Activated naive CD4-positive, alpha-beta T cell treated with anti-CD3 and anti-CD28 coated beads, Interleukin-2, amount 50 U/mL, for 24 hours (primary cell): ENCODE measurements at regions not wholly inside any gene's neighbourhood (a gene's known extent, or its start where the extent isn't known, plus 50 kb on each side); places are given as distances from the start of the nearest gene placed in this dataset.

Experiments
- H3K27ac Mint-ChIP-seq: one replicate; pipeline ENCODE4 v1.8.0; 2021; ENCODE audit warnings: mild to moderate bottlenecking, mixed read lengths
- H3K27me3 Mint-ChIP-seq: one replicate; pipeline ENCODE4 v1.8.0; 2021; ENCODE audit warnings: mixed read lengths
- H3K36me3 Mint-ChIP-seq: one replicate; pipeline ENCODE4 v1.8.0; 2021; ENCODE audit warnings: mixed read lengths
- H3K4me1 Mint-ChIP-seq: one replicate; pipeline ENCODE4 v1.8.0; 2021; ENCODE audit warnings: mixed read lengths
- H3K4me3 Mint-ChIP-seq: one replicate; pipeline ENCODE4 v1.8.0; 2021; ENCODE audit warnings: mild to moderate bottlenecking, mixed read lengths
- H3K9me3 Mint-ChIP-seq: one replicate; pipeline ENCODE4 v1.8.0; 2021; ENCODE audit warnings: mixed read lengths

- no peak overlapping the region for H3K27ac Mint-ChIP-seq
- H3K4me3 Mint-ChIP-seq = no peak overlapping the region
- no peaks in the 10 kb centered on the region for H3K9me3 Mint-ChIP-seq
- no peaks in the 10 kb centered on the region for H3K36me3 Mint-ChIP-seq
- H3K4me1 Mint-ChIP-seq = no peaks in the 10 kb centered on the region
- no peaks in the 10 kb centered on the region for H3K27me3 Mint-ChIP-seq
Measured at GRCh38 chr14:43249591-43249990, 1257.5 kb downstream of the FSCB start.

GRCh38 chr14:43249116-43249515 is 1258.0 kb downstream of the FSCB start:
- Mint-ChIP-seq H3K9me3 (no peaks in the 10 kb centered on the region), H3K4me1 (no peaks in the 10 kb centered on the region), H3K27me3 (no peaks in the 10 kb centered on the region), H3K36me3 (no peaks in the 10 kb centered on the region), H3K4me3 (no peak overlapping the region), H3K27ac (no peak overlapping the region)

DNA sequence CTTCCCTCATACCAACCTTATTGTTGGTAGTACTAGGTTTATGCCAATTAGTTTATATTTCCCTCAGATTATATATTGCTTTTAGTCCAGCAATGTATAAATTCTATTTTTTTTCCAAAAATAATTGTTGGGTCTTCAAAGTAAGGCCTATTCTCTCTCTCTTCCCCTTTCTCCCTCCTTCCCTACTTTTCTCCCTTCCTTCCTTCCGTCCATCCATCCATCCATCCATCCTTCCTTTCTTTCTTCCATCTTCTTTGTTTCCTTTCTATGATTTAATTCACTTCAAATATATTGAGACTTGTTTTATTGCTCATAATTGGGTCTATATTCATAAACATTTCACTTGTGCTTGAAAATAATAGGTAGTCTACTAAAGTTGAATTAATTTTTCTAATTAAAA is 1259.2 kb downstream of the FSCB start:
- Mint-ChIP-seq H3K4me1 (no peaks in the 10 kb centered on the region), H3K27ac (no peak overlapping the region), H3K4me3 (no peak overlapping the region), H3K27me3 (no peaks in the 10 kb centered on the region), H3K36me3 (no peaks in the 10 kb centered on the region), H3K9me3 (no peaks in the 10 kb centered on the region)

GRCh38 chr14:43244142-43244625 is 1262.9 kb downstream of the FSCB start:
- H3K4me3 Mint-ChIP-seq = no peak overlapping the region
- H3K9me3 Mint-ChIP-seq = no peaks in the 10 kb centered on the region
- no peaks in the 10 kb centered on the region for H3K36me3 Mint-ChIP-seq
- no peaks in the 10 kb centered on the region for H3K27me3 Mint-ChIP-seq
- H3K27ac Mint-ChIP-seq = no peak overlapping the region
- H3K4me1 Mint-ChIP-seq = no peaks in the 10 kb centered on the region

DNA sequence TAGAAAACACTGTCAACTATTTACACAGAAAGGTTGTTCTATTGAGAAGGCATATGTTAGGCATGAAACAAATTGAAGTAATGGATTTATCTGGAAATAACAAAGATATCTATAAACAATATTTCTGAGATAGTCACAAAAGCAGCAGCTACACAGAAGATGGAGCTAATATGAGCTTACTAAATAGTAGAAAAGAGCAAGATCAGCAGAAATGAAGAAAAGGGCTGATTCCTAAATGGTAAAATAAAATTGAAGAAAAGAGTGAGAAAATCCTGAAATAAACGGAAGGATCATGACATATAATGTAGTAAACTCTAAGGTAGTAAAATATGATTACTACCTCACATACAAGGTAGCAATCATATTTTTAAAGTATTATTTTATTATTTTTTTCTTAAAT is 1263.9 kb downstream of the FSCB start:
- H3K27ac Mint-ChIP-seq = no peak overlapping the region
- no peak overlapping the region for H3K4me3 Mint-ChIP-seq
- H3K27me3 Mint-ChIP-seq = no peaks in the 10 kb centered on the region
- no peaks in the 10 kb centered on the region for H3K9me3 Mint-ChIP-seq
- H3K36me3 Mint-ChIP-seq = no peaks in the 10 kb centered on the region
- H3K4me1 Mint-ChIP-seq = no peaks in the 10 kb centered on the region

GRCh38 chr14:43232261-43232660 is 1274.8 kb downstream of the FSCB start:
- H3K27me3 Mint-ChIP-seq = no peaks in the 10 kb centered on the region
- no peak overlapping the region for H3K4me3 Mint-ChIP-seq
- no peaks in the 10 kb centered on the region for H3K36me3 Mint-ChIP-seq
- no peaks in the 10 kb centered on the region for H3K9me3 Mint-ChIP-seq
- no peaks in the 10 kb centered on the region for H3K4me1 Mint-ChIP-seq
- H3K27ac Mint-ChIP-seq = no peak overlapping the region

DNA sequence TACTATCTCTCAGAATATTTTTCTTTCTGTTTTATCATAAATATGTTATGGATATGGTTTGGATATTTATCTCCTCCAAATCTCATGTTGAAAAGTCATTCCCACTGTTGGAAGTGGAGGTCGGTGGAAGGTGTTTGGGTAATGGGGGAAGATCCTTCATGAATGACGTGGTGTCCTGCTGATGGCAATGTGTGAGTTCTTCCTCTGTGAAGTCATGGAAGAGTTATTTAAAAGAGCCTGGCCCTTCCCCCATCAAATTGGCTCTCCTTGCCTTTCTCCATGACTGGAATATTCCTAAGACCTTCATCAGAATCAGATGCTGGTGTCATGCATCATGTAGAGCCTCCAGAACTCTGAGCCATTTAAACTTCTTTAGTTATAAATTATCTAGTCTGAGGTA is 1291.6 kb downstream of the FSCB start:
- no peak overlapping the region for H3K27ac Mint-ChIP-seq
- no peaks in the 10 kb centered on the region for H3K36me3 Mint-ChIP-seq
- no peak overlapping the region for H3K4me3 Mint-ChIP-seq
- H3K27me3 Mint-ChIP-seq = no peaks in the 10 kb centered on the region
- H3K9me3 Mint-ChIP-seq = peaks cover 13% of the 10 kb centered on the region
- no peaks in the 10 kb centered on the region for H3K4me1 Mint-ChIP-seq

DNA sequence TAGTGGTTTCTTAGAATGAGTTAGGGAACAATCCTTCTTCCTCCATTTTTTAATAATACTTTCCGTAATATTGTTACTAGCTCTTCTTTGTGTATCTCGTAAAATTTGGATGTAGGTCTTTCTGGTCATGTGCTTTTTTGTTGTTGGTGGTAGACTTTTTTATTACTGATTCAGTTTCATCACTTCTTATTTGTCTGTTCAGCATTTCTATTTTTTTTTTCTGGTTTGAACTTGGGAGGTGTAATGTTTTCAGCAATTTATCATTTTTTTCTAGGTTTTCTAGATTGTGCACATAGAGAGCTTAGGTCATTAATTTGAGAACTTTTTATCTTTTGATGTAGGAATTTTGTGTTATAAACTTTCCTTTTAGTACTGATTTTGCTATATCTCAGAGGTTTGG is 1299.9 kb downstream of the FSCB start:
- Mint-ChIP-seq H3K36me3 (no peaks in the 10 kb centered on the region), H3K9me3 (no peaks in the 10 kb centered on the region), H3K4me3 (no peak overlapping the region), H3K4me1 (no peaks in the 10 kb centered on the region), H3K27ac (no peak overlapping the region), H3K27me3 (no peaks in the 10 kb centered on the region)

GRCh38 chr14:43204816-43205215 is 1302.3 kb downstream of the FSCB start:
- H3K36me3 Mint-ChIP-seq = no peaks in the 10 kb centered on the region
- H3K4me3 Mint-ChIP-seq = no peak overlapping the region
- H3K9me3 Mint-ChIP-seq = peaks cover 5% of the 10 kb centered on the region
- H3K4me1 Mint-ChIP-seq = no peaks in the 10 kb centered on the region
- no peak overlapping the region for H3K27ac Mint-ChIP-seq
- H3K27me3 Mint-ChIP-seq = no peaks in the 10 kb centered on the region

DNA sequence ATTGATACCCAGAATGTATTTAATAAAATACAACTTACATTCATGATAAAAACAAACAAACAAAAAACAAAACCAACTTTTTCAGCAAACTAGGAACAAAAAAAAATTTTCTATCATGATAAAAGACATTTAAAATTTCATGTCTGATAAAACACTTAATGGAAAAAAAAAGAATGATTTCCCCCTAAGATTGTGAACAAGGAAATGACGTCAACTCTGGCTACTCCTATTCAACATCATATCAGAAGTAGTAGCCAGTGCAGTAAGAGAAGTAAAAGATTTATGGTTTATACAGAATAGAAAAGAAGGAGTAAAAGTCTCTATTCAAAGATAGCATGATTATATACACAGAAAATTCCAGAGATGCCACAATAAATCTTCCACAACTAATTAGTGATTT is 1306.6 kb downstream of the FSCB start:
- H3K9me3 Mint-ChIP-seq = peaks cover 5% of the 10 kb centered on the region
- no peaks in the 10 kb centered on the region for H3K27me3 Mint-ChIP-seq
- H3K27ac Mint-ChIP-seq = no peak overlapping the region
- no peaks in the 10 kb centered on the region for H3K4me1 Mint-ChIP-seq
- no peak overlapping the region for H3K4me3 Mint-ChIP-seq
- no peaks in the 10 kb centered on the region for H3K36me3 Mint-ChIP-seq

- H3K4me3 Mint-ChIP-seq = no peak overlapping the region
- peaks cover 5% of the 10 kb centered on the region for H3K9me3 Mint-ChIP-seq
- no peaks in the 10 kb centered on the region for H3K27me3 Mint-ChIP-seq
- no peaks in the 10 kb centered on the region for H3K4me1 Mint-ChIP-seq
- H3K27ac Mint-ChIP-seq = no peak overlapping the region
- no peaks in the 10 kb centered on the region for H3K36me3 Mint-ChIP-seq
Measured at GRCh38 chr14:43198465-43198864, 1308.6 kb downstream of the FSCB start.

GRCh38 chr14:43184540-43184939 is 1322.5 kb downstream of the FSCB start:
- Mint-ChIP-seq H3K27me3 (no peaks in the 10 kb centered on the region), H3K27ac (no peak overlapping the region), H3K4me1 (no peaks in the 10 kb centered on the region), H3K9me3 (no peaks in the 10 kb centered on the region), H3K4me3 (no peak overlapping the region), H3K36me3 (no peaks in the 10 kb centered on the region)

DNA sequence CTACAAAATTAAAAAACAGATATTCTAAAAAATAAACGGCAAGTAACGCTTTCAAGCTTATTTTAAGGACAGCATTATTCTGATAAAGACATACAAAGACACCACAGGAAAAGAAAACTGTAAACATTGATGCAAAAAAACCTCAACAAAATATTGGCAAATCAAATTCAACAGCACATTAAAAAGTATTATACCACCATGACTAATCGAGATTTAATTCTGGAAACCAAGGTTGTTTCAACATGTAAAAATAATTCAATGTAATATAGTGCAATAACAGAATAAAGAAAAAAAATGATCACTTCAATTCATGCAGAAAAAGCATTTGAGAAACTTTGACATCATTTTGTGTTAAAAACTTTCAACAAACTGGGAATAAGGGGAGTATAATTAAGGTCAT is 1323.2 kb downstream of the FSCB start:
- H3K36me3 Mint-ChIP-seq = no peaks in the 10 kb centered on the region
- no peak overlapping the region for H3K27ac Mint-ChIP-seq

DNA sequence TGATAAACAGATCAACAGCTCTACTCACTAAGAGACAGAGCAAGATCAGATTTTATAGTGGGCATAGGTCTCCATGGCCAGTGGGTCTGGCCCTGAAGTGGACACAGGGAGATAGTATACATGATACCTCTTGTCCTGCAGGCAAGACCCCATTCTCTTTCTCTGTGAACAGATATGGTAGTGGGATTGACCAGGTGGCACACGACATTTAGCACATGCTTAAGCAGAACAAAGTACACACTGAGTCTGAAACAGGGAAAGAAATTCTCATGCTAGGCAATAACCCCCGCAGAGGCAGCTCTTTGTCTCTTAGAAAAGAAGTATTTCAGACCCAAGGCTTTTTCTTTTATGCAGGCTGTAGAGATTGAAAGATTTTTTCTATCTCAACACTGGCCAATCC is 1331.2 kb downstream of the FSCB start:
- no peak overlapping the region for H3K4me3 Mint-ChIP-seq
- no peaks in the 10 kb centered on the region for H3K4me1 Mint-ChIP-seq
- no peaks in the 10 kb centered on the region for H3K9me3 Mint-ChIP-seq
- H3K27ac Mint-ChIP-seq = no peak overlapping the region
- H3K36me3 Mint-ChIP-seq = no peaks in the 10 kb centered on the region
- H3K27me3 Mint-ChIP-seq = no peaks in the 10 kb centered on the region

More for the DNA sequence above, 1323.2 kb downstream of the FSCB start:
- Mint-ChIP-seq H3K27me3 (no peaks in the 10 kb centered on the region), H3K9me3 (no peaks in the 10 kb centered on the region), H3K4me3 (no peak overlapping the region), H3K4me1 (no peaks in the 10 kb centered on the region)

DNA sequence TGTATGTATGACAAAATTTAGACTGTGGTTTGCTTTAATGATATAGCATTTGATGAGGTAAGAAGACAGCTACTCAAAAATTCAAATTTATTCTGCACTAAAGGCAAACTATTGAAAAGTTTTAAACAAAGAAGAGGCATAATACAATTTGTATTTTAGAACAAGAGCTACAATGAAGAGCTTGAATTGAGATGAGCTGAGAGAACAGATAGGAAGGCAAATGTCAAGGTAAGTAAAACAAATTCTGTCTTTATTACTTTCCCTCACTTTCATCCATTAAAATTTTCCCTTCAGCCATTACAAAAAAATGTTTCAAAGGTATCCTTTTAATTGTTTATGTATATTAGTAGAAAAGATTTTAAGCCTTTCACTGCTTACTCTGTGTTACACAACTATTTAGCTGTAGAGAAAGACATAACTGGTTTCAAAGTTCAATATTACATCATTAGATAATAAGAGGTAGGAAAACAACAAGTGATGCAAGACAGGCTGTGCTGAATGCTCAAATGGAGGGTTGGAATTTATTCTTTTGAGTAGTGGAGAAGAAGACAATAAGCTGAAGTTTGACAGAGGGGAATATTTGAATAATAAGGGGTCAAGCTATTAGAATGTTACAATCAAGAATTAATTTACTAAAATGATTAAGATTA is 1334.1 kb downstream of the FSCB start:
- H3K36me3 Mint-ChIP-seq = no peaks in the 10 kb centered on the region
- no peak overlapping the region for H3K27ac Mint-ChIP-seq
- H3K27me3 Mint-ChIP-seq = no peaks in the 10 kb centered on the region
- H3K4me1 Mint-ChIP-seq = no peaks in the 10 kb centered on the region
- H3K4me3 Mint-ChIP-seq = no peak overlapping the region
- H3K9me3 Mint-ChIP-seq = no peaks in the 10 kb centered on the region

DNA sequence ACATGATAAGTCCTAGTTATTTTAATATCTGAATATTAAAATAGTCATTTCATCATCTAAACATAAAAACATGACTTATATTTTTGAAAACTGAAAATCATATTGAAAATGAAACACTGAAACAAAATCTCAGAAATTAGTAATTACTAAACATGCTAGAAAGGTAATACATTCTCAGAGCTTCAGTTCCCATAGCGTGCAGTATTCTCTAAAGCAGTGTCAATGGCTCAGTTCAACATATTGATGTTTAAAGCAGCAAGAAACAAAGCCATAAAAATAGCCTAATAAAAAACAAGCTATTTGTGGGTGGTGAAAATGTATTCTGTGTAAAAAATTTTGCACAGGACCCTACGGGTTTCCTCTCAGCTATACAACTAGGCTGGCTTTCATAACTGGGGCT is 1337.4 kb downstream of the FSCB start:
- H3K9me3 Mint-ChIP-seq = no peaks in the 10 kb centered on the region
- H3K36me3 Mint-ChIP-seq = no peaks in the 10 kb centered on the region
- H3K4me3 Mint-ChIP-seq = no peak overlapping the region
- H3K4me1 Mint-ChIP-seq = no peaks in the 10 kb centered on the region
- H3K27ac Mint-ChIP-seq = no peak overlapping the region
- H3K27me3 Mint-ChIP-seq = no peaks in the 10 kb centered on the region

GRCh38 chr14:43168371-43168925 is 1338.6 kb downstream of the FSCB start:
- Mint-ChIP-seq H3K36me3 (no peaks in the 10 kb centered on the region), H3K9me3 (no peaks in the 10 kb centered on the region), H3K4me1 (no peaks in the 10 kb centered on the region), H3K4me3 (no peak overlapping the region), H3K27ac (no peak overlapping the region), H3K27me3 (no peaks in the 10 kb centered on the region)
